Fibroblast of the aortic adventitia (primary cell): ENCODE measurements at regions not wholly inside any gene's neighbourhood (a gene's known extent, or its start where the extent isn't known, plus 50 kb on each side); places are given as distances from the start of the nearest gene placed in this dataset.

Experiments
- DNase-seq: peaks from one replicate; pipeline ENCODE4 v3.0.0-alpha.2; 2010; ENCODE audit warnings: low read depth
- H3K4me3 ChIP-seq: 2 replicates; pipeline ENCODE4 v1.5.1; 2011; ENCODE audit warnings: low read depth, mild to moderate bottlenecking, control low read depth, low read length, moderate library complexity
- CTCF ChIP-seq: IDR thresholded peaks from 2 replicates; pipeline ENCODE4 v1.5.1; 2011; ENCODE audit warnings: mild to moderate bottlenecking, low read length, control low read depth, inconsistent platforms; ENCODE audit not compliant: insufficient read depth

- TF ChIP-seq CTCF, result no peak
- no peak for DNase-seq
- no peak overlapping the region for H3K4me3 ChIP-seq
Measured at GRCh38 chr10:84004221-84004620, 135.1 kb upstream of the GHITM start.

DNA sequence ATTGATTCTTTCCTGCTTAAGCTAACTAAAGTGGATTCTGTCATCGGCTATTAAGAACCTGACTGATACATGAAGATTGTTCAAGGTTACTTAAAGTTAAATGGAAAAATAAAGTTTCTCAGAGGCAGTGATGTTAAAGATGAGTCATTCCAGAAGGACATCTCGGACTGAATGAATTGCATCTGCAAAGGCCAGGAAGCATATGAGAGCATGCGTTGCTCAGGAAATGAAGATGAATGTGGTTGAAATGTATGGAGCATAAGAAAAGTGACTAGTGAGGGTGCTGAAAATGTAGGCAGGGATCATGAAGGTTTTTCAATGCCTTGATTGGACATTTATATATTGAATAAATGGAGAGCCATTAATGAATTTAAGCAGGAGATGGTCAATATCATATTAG lies 133.9 kb upstream of the GHITM start:
- no peak for TF ChIP-seq CTCF
- H3K4me3 ChIP-seq, result no peak overlapping the region
- DNase-seq, result no peak

DNA sequence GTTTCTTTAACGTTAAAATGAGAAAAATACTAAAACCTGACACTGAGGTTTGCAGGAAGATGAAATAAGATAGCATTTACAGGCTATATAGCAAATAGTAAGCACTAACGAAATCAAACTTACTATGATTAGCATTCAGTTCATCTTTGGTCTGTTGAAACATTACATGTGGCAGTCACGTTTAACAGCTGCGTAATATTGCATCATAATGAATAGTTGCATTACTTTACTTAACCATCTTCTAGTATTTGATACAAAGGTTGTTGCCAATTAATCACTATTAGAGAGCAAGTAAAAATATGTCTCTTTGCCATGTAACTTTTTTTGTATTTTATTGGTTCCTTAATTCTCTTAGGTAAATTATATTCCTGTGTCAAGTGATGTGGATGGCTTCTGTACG lies 131.8 kb upstream of the GHITM start:
- no peak for DNase-seq
- no peak for TF ChIP-seq CTCF
- no peak overlapping the region for H3K4me3 ChIP-seq

GRCh38 chr10:84008878-84009277 lies 130.4 kb upstream of the GHITM start:
- TF ChIP-seq CTCF, result peak; percentile 31
- no peak for DNase-seq
- no peak overlapping the region for H3K4me3 ChIP-seq

DNA sequence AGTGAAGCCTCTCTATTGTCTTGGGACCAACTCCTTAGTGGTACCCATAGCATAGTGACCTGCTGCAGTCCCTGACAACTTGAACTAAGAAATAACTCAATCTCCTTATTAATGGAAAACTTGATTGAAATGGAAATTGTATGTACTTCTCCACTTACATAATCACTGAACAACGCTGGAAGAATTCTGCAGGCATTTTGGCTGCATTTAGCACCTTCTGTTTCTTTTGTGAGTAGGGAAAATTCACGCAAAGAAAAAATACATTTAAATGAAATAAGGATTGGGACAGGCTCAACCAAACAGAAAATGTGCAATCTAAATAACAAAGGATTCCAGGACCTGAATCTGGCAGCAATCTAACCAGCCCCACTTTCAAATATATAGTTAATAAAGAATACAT lies 126.9 kb upstream of the GHITM start:
- TF ChIP-seq CTCF, result no peak
- H3K4me3 ChIP-seq, result no peak overlapping the region

GRCh38 chr10:84012831-84013458 lies 126.4 kb upstream of the GHITM start:
- no peak for TF ChIP-seq CTCF
- DNase-seq, result no peak
- no peak overlapping the region for H3K4me3 ChIP-seq

More for the DNA sequence above, 126.9 kb upstream of the GHITM start:
- DNase-seq, result no peak
